ENCODE measurements at regions not wholly inside any gene's neighbourhood (a gene's known extent, or its start where the extent isn't known, plus 50 kb on each side); places are given as distances from the start of the nearest gene placed in this dataset.

DNA sequence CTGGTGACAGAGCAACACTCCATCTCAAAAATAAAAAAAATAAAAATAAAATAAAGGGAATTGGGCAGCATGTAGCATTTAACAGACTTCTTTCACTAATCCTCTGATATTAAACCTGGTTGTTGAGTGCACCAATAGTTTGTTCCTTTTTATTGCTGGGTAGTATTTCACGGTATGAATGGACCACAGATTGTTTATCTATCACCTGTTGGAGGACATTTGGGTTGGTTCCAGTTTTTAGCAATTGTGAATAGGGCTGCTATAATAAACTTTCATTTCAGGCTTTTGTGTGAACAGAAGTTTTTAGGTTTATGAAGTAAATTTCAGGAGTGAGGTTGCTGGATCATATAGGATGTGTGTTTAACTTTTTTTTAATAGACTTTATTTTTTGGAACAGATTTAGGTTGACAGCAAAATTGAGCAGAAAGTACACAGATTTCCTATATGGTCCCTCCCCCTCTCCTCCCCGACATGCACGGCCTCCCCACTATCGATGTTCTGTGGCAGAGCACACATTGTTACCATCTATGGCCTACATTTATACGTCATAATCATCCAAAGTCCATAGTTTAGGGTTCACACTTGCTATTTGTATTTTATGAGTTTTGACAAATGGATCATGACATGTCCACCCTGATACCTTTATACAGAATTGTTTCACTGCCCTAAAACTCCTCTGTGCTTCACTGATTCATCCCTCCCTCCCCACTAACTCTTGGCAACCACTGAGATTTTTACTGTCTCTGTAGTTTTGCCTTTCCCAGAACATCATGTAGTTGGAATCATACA, 66.1 kb upstream of the TMPRSS2 start:
- intact Hi-C loops (cut with DNase I), result no loop called here
- Histone ChIP-seq H3K36me3 (no peaks in the 10 kb centered on the region), H3K4me3 (no peak overlapping the region), H3K27ac (no peak overlapping the region), H3K9me3 (peaks cover 0 to 64% (median 26%) of the 10 kb centered on the region in 11 donors), H3K27me3 (no peaks in the 10 kb centered on the region), H3K4me1 (no peaks in the 10 kb centered on the region)
- 77 to 87% methylated on average over 5 of the region's 5 CpGs for WGBS, 2 donors
- ATAC-seq, result no peak
- DNase-seq, result no peak
- TF ChIP-seq, protein P1, sequence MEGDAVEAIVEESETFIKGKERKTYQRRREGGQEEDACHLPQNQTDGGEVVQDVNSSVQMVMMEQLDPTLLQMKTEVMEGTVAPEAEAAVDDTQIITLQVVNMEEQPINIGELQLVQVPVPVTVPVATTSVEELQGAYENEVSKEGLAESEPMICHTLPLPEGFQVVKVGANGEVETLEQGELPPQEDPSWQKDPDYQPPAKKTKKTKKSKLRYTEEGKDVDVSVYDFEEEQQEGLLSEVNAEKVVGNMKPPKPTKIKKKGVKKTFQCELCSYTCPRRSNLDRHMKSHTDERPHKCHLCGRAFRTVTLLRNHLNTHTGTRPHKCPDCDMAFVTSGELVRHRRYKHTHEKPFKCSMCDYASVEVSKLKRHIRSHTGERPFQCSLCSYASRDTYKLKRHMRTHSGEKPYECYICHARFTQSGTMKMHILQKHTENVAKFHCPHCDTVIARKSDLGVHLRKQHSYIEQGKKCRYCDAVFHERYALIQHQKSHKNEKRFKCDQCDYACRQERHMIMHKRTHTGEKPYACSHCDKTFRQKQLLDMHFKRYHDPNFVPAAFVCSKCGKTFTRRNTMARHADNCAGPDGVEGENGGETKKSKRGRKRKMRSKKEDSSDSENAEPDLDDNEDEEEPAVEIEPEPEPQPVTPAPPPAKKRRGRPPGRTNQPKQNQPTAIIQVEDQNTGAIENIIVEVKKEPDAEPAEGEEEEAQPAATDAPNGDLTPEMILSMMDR (IDR thresholded peaks at IDR 0.05), result no peak

DNA sequence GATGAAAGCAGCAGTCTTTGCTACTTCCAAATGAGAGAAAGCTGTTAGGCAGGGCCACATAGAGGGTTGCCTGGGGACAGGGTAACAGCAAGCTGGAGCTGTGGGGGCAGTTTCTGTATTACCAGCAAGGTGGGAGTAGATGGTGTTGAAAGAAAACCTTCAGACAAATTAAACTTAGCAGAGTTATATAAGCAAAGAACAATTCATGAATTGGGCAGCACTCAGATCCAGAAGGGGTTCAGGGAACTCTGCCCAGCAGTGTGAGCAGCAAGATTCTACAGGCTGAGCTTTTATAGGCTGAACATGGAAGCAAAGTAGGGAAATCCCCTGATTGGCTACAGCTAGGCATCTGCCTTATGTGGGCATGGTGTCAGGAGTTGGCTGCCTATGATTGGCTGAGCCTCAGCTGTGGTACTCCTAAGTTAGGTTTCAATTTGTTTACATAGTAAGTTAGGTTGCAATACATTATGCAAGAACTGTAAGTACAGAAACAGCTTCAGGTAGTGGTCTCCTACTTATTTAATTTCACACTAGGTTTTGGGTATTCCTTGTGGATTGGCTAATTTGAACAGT, 64.1 kb upstream of the TMPRSS2 start:
- Histone ChIP-seq H3K4me1 (no peaks in the 10 kb centered on the region), H3K27me3 (peaks cover 0 to 12% (median 0%) of the 10 kb centered on the region in 7 donors), H3K27ac (no peak overlapping the region), H3K36me3 (no peaks in the 10 kb centered on the region), H3K4me3 (no peak overlapping the region), H3K9me3 (peaks cover 0 to 43% (median 8%) of the 10 kb centered on the region in 11 donors)
- DNase-seq, result no peak
- no peak for ATAC-seq
- intact Hi-C loops (cut with DNase I), result no loop called here
- TF ChIP-seq, protein P1 (IDR thresholded peaks at IDR 0.05), result no peak

DNA sequence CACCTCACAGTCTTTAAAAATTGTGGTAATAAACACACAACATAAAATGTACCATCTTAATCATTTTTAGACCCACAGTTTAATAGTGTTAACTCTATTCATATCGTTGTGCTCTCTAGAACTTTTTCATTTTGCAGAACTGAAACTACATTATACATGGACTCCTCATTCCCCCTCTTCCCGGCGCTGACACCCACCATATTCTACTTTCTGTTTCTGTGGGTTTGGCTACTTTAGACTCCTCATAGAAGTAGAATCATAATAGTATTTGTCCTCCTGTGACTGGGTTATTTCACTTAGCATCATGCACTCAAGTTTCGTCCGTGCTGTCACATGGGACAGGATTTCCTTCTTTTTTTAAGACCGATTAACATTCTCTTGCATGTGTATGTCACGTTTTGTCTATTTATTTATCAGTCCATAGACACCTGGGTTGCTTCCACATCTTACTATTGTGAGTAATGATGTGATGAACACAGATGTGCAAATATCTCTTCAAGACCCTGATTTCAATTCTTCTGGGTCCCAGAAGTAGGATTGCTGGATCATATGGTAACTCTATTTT, 62.9 kb upstream of the TMPRSS2 start:
- WGBS, 2 donors, result 76% methylated on average over 7 of the region's 7 CpGs
- Histone ChIP-seq H3K27ac (no peak overlapping the region), H3K36me3 (no peaks in the 10 kb centered on the region), H3K9me3 (peaks cover 0 to 33% (median 8%) of the 10 kb centered on the region in 11 donors), H3K4me3 (no peak overlapping the region), H3K4me1 (no peaks in the 10 kb centered on the region), H3K27me3 (peaks cover 0 to 12% (median 0%) of the 10 kb centered on the region in 7 donors)
- ATAC-seq, result no peak
- no peak for DNase-seq
- TF ChIP-seq, protein P1 (IDR thresholded peaks at IDR 0.05), result no peak
- intact Hi-C loops (cut with DNase I), result no loop called here

DNA sequence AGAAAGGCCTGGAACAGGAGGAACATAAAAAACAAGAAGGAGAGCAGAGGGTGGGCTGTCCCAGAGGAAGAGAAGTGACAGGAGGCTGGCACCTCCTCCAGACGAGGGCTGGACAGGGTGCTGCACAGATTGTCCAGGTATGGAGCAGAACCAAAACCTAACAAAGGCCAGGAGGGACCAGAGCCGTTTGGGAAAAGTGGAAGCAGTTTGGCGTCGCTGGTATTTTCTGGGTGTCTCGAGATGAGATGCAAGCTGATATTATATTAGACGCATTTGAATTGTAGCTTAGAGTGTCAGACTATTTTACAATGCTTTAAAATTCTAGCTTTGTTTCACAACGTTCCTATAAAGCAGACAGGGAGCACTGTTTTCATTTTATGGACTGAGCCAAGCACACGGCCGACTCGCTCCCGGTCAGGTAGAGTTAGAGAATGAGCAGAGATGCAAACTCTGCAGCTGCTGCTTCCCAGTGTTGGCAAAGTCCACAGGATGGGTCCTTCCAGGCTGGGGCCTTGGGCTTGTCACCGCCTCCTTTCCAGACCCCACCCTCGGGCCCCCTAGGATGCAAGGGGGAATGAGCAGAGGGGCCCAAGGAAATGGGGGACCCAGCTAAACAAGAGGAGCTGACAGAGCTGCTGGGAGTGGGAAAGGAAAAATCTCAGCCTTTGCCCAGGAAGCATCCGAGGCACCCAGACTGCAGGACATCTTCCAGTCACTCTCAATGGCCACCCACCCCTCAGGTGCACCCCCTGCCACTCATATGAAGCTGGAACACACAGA, 60.8 kb upstream of the TMPRSS2 start:
- H3K36me3 ChIP-seq, result no peaks in the 10 kb centered on the region
- no peak overlapping the region for H3K4me3 ChIP-seq
- intact Hi-C loops (cut with DNase I), result no loop called here
- TF ChIP-seq, protein P1 (IDR thresholded peaks at IDR 0.05), result no peak
- H3K4me1 ChIP-seq, result no peaks in the 10 kb centered on the region
- peaks cover 0 to 21% (median 8%) of the 10 kb centered on the region in 11 donors for H3K9me3 ChIP-seq
- H3K27me3 ChIP-seq, result peaks cover 0 to 12% (median 0%) of the 10 kb centered on the region in 7 donors
- no peak overlapping the region for H3K27ac ChIP-seq
- no peak for DNase-seq
- WGBS, 2 donors, result 62 to 67% methylated on average over 14 of the region's 14 CpGs
- no peak for ATAC-seq

All from heart right ventricle (tissue), 16 donors.